ENCODE measurements at regions not wholly inside any gene's neighbourhood (a gene's known extent, or its start where the extent isn't known, plus 50 kb on each side); places are given as distances from the start of the nearest gene placed in this dataset.
A peak's percentile ranks its signal among the peaks of the same experiment; 100 is the strongest.
"Not testable (repeated sequence)": the region's sequence is repeated elsewhere in the genome, so short reads cannot be mapped to it uniquely, and the experiment has no call there.

- DNase-seq, result no peak
Observed at GRCh38 chr4:83213640-83214039, 71.0 kb downstream of the COQ2 start.

GRCh38 chr4:83212041-83212851 lies 72.4 kb downstream of the COQ2 start:
- DNase-seq, result peak in 2 of 4 experiments; percentile 25 to 33

- DNase-seq, result no peak
Observed at GRCh38 chr4:83209419-83209818, 75.2 kb downstream of the COQ2 start.

GRCh38 chr4:83208371-83209365 lies 75.9 kb downstream of the COQ2 start:
- DNase-seq, result no peak

- no peak for DNase-seq
Observed at GRCh38 chr4:83207497-83208101, 77.0 kb downstream of the COQ2 start.

GRCh38 chr4:83205760-83206159 lies 78.8 kb downstream of the COQ2 start:
- no peak for DNase-seq

- no peak for DNase-seq
Observed at GRCh38 chr4:83204731-83205130, 79.9 kb downstream of the COQ2 start.

- DNase-seq, result no peak
Observed at GRCh38 chr4:83201761-83202160, 82.8 kb downstream of the COQ2 start.

GRCh38 chr4:83197555-83198235 lies 83.2 kb upstream of the PLAC8 start:
- no peak for DNase-seq

GRCh38 chr4:83196921-83197320 lies 82.4 kb upstream of the PLAC8 start:
- DNase-seq, result no peak

- DNase-seq, result no peak
Observed at GRCh38 chr4:83195269-83195668, 80.7 kb upstream of the PLAC8 start.

- not testable (repeated sequence) for DNase-seq
Observed at GRCh38 chr4:83194588-83194987, 80.1 kb upstream of the PLAC8 start.

GRCh38 chr4:83192634-83193033 lies 78.1 kb upstream of the PLAC8 start:
- no peak for DNase-seq

GRCh38 chr4:83191026-83191425 lies 76.5 kb upstream of the PLAC8 start:
- DNase-seq, result no peak

GRCh38 chr4:83189631-83190136 lies 75.2 kb upstream of the PLAC8 start:
- no peak for DNase-seq

- no peak for DNase-seq
Observed at GRCh38 chr4:83180431-83180968, 66.0 kb upstream of the PLAC8 start.

GRCh38 chr4:83179205-83179604 lies 64.7 kb upstream of the PLAC8 start:
- DNase-seq, result no peak

GRCh38 chr4:83178029-83178428 lies 63.5 kb upstream of the PLAC8 start:
- no peak for DNase-seq

- no peak for DNase-seq
Observed at GRCh38 chr4:83177182-83177581, 62.7 kb upstream of the PLAC8 start.

GRCh38 chr4:83174844-83175414 lies 60.4 kb upstream of the PLAC8 start:
- DNase-seq, result no peak

GRCh38 chr4:83172371-83172770 lies 57.8 kb upstream of the PLAC8 start:
- no peak for DNase-seq
